DMS53 treated with DMSO at 0.1 percent for 48 hours (cell line): ENCODE measurements at regions not wholly inside any gene's neighbourhood (a gene's known extent, or its start where the extent isn't known, plus 50 kb on each side); places are given as distances from the start of the nearest gene placed in this dataset.

ENCODE experiments used
- DNase-seq: peaks from one replicate; lab custom pipeline; 2025; ENCODE audit not compliant: unreplicated experiment; lab: John Stamatoyannopoulos, UW

- no peak for DNase-seq
These were observed 203.5 kb upstream of the GUCY1A2 start for GRCh38 chr11:107221748-107222285.

- no peak for DNase-seq
These were observed 200.1 kb upstream of the GUCY1A2 start for GRCh38 chr11:107218123-107219013.

- DNase-seq: no peak
These were observed 199.2 kb upstream of the GUCY1A2 start for GRCh38 chr11:107217444-107217843.

GRCh38 chr11:107215010-107215409 lies 196.7 kb upstream of the GUCY1A2 start:
- no peak for DNase-seq

GRCh38 chr11:107203656-107204055 lies 185.4 kb upstream of the GUCY1A2 start:
- DNase-seq: peak; percentile 66

- no peak for DNase-seq
These were observed 184.0 kb upstream of the GUCY1A2 start for GRCh38 chr11:107202241-107202640.

- no peak for DNase-seq
These were observed 180.3 kb upstream of the GUCY1A2 start for GRCh38 chr11:107198490-107199007.

GRCh38 chr11:107197932-107198331 lies 179.7 kb upstream of the GUCY1A2 start:
- DNase-seq: no peak

GRCh38 chr11:107196732-107197131 lies 178.5 kb upstream of the GUCY1A2 start:
- peak; percentile 51 for DNase-seq

GRCh38 chr11:107184986-107185385 lies 166.7 kb upstream of the GUCY1A2 start:
- no peak for DNase-seq

GRCh38 chr11:107183953-107184352 lies 165.7 kb upstream of the GUCY1A2 start:
- no peak for DNase-seq

GRCh38 chr11:107182978-107183377 lies 164.7 kb upstream of the GUCY1A2 start:
- no peak for DNase-seq

GRCh38 chr11:107180236-107180635 lies 162.0 kb upstream of the GUCY1A2 start:
- no peak for DNase-seq

GRCh38 chr11:107179829-107180228 lies 161.6 kb upstream of the GUCY1A2 start:
- DNase-seq: no peak

- no peak for DNase-seq
These were observed 158.8 kb upstream of the GUCY1A2 start for GRCh38 chr11:107177106-107177477.

- no peak for DNase-seq
These were observed 158.2 kb upstream of the GUCY1A2 start for GRCh38 chr11:107176148-107177105.

GRCh38 chr11:107174856-107175255 lies 156.6 kb upstream of the GUCY1A2 start:
- no peak for DNase-seq

GRCh38 chr11:107172996-107173395 lies 154.7 kb upstream of the GUCY1A2 start:
- DNase-seq: no peak

GRCh38 chr11:107157809-107158187 lies 139.5 kb upstream of the GUCY1A2 start:
- DNase-seq: no peak

- no peak for DNase-seq
These were observed 139.0 kb upstream of the GUCY1A2 start for GRCh38 chr11:107157146-107157808.

GRCh38 chr11:107151579-107151978 lies 133.3 kb upstream of the GUCY1A2 start:
- DNase-seq: no peak
